ENCODE measurements at regions not wholly inside any gene's neighbourhood (a gene's known extent, or its start where the extent isn't known, plus 50 kb on each side); places are given as distances from the start of the nearest gene placed in this dataset.

- POLR2A ChIA-PET: no interaction called here
- no peaks in the 10 kb centered on the region for H3K4me1 ChIP-seq (ENCODE audit: insufficient read depth, low read length)
- CTCF ChIA-PET: no interaction called here
- TF ChIP-seq CTCF (IDR thresholded peaks at IDR 0.05): no peak
- H3K36me3 Mint-ChIP-seq (ENCODE audit: low read depth): no peaks in the 10 kb centered on the region
- DNase-seq (no peak), ATAC-seq (ENCODE audit: poor library complexity) (no peak)
- intact Hi-C loops (cut with DNase I, micrococcal nuclease): no loop called here
- no peak overlapping the region for H3K4me3 ChIP-seq (ENCODE audit: low read length)
- H3K27me3 Mint-ChIP-seq: no peaks in the 10 kb centered on the region
- H3K9me3 ChIP-seq (ENCODE audit: control insufficient read depth in 1 of 2, insufficient read depth in 1 of 2, low read length in 2 of 2): peaks cover 0 to 4% of the 10 kb centered on the region in 2 experiments
- no peaks in the 10 kb centered on the region for H3K9me3 Mint-ChIP-seq
- no peaks in the 10 kb centered on the region for H3K36me3 ChIP-seq (ENCODE audit: insufficient read depth, low read length)
- no peak overlapping the region for H3K27ac ChIP-seq (ENCODE audit: low read depth in 1 of 2, low read length in 2 of 2)
- no peaks in the 10 kb centered on the region for H3K27me3 ChIP-seq (ENCODE audit: control insufficient read depth in 1 of 2, insufficient read depth in 2 of 2, low read length in 2 of 2)
- H3K27ac Mint-ChIP-seq: no peak overlapping the region
- no peaks in the 10 kb centered on the region for H3K4me1 Mint-ChIP-seq (ENCODE audit: low read depth)
- no peak overlapping the region for H3K4me3 Mint-ChIP-seq
These were observed 527.2 kb upstream of the FAM98A start for GRCh38 chr2:34126279-34126678.

GRCh38 chr2:34123996-34124785 is 525.1 kb upstream of the FAM98A start:
- Histone ChIP-seq H3K27me3 (ENCODE audit: control insufficient read depth in 1 of 2, insufficient read depth in 2 of 2, low read length in 2 of 2) (no peaks in the 10 kb centered on the region), H3K4me1 (ENCODE audit: insufficient read depth, low read length) (no peaks in the 10 kb centered on the region), H3K36me3 (ENCODE audit: insufficient read depth, low read length) (no peaks in the 10 kb centered on the region), H3K4me3 (ENCODE audit: low read length) (no peak overlapping the region), H3K27ac (ENCODE audit: low read depth in 1 of 2, low read length in 2 of 2) (no peak overlapping the region), H3K9me3 (ENCODE audit: control insufficient read depth in 1 of 2, insufficient read depth in 1 of 2, low read length in 2 of 2) (no peaks in the 10 kb centered on the region)
- H3K9me3 Mint-ChIP-seq: no peaks in the 10 kb centered on the region
- ATAC-seq (ENCODE audit: poor library complexity) (no peak), DNase-seq (no peak)
- H3K4me3 Mint-ChIP-seq: no peak overlapping the region
- no peak overlapping the region for H3K27ac Mint-ChIP-seq
- TF ChIP-seq CTCF (IDR thresholded peaks at IDR 0.05): no peak
- POLR2A ChIA-PET: interaction anchor here (0.6 kb wide), 1 partner anchor 47 kb away, joined by 4 read pairs; no protein-coding TSS in a partner anchor
- no peaks in the 10 kb centered on the region for H3K27me3 Mint-ChIP-seq
- intact Hi-C loops (cut with DNase I, micrococcal nuclease): no loop called here
- H3K4me1 Mint-ChIP-seq (ENCODE audit: low read depth): no peaks in the 10 kb centered on the region
- H3K36me3 Mint-ChIP-seq (ENCODE audit: low read depth): no peaks in the 10 kb centered on the region
- CTCF ChIA-PET: no interaction called here

- peaks cover 2% of the 10 kb centered on the region for H3K9me3 Mint-ChIP-seq
- TF ChIP-seq CTCF (IDR thresholded peaks at IDR 0.05): no peak
- DNase-seq: no peak
- no peaks in the 10 kb centered on the region for H3K27me3 ChIP-seq (ENCODE audit: control insufficient read depth in 1 of 2, insufficient read depth in 2 of 2, low read length in 2 of 2)
- H3K4me3 ChIP-seq (ENCODE audit: low read length): no peak overlapping the region
- no peak for ATAC-seq (ENCODE audit: poor library complexity)
- H3K4me1 ChIP-seq (ENCODE audit: insufficient read depth, low read length): no peaks in the 10 kb centered on the region
- no peak overlapping the region for H3K27ac Mint-ChIP-seq
- H3K36me3 Mint-ChIP-seq (ENCODE audit: low read depth): no peaks in the 10 kb centered on the region
- no peaks in the 10 kb centered on the region for H3K27me3 Mint-ChIP-seq
- ChIA-PET CTCF (no interaction called here), POLR2A (no interaction called here)
- H3K9me3 ChIP-seq (ENCODE audit: control insufficient read depth in 1 of 2, insufficient read depth in 1 of 2, low read length in 2 of 2): no peaks in the 10 kb centered on the region
- H3K27ac ChIP-seq (ENCODE audit: low read depth in 1 of 2, low read length in 2 of 2): no peak overlapping the region
- intact Hi-C loops (cut with DNase I, micrococcal nuclease): no loop called here
- H3K36me3 ChIP-seq (ENCODE audit: insufficient read depth, low read length): no peaks in the 10 kb centered on the region
- H3K4me1 Mint-ChIP-seq (ENCODE audit: low read depth): no peaks in the 10 kb centered on the region
- H3K4me3 Mint-ChIP-seq: no peak overlapping the region
These were observed 522.0 kb upstream of the FAM98A start for GRCh38 chr2:34121076-34121475.

Measured in CD4-positive, alpha-beta T cell (primary cell).